HEK293 (cell line): ENCODE measurements at regions not wholly inside any gene's neighbourhood (a gene's known extent, or its start where the extent isn't known, plus 50 kb on each side); places are given as distances from the start of the nearest gene placed in this dataset.

Experiments
- HOXC10 ChIP-seq: sonication (generic); formaldehyde crosslinking; IDR thresholded peaks from 2 replicates; pipeline ENCODE4 v1.8.1; 2023; ENCODE audit warnings: mild to moderate bottlenecking, missing genetic modification reagents
- KLF16 ChIP-seq: fragments of 450-650 bp; formaldehyde crosslinking; IDR thresholded peaks from 2 replicates; pipeline ENCODE4 v1.5.1; 2017; ENCODE audit warnings: missing biosample characterization, missing genetic modification characterization
- SP2 ChIP-seq: fragments of 450-650 bp; formaldehyde crosslinking; IDR thresholded peaks from 2 replicates; pipeline ENCODE4 v1.5.1; 2016; ENCODE audit warnings: missing biosample characterization, missing genetic modification characterization
- ZEB2 ChIP-seq: fragments of 450-650 bp; formaldehyde crosslinking; IDR thresholded peaks from 2 replicates; pipeline ENCODE4 v1.5.1; 2016; ENCODE audit warnings: missing biosample characterization, missing genetic modification characterization
- ZNF133 ChIP-seq: fragments of 450-650 bp; formaldehyde crosslinking; IDR thresholded peaks from 2 replicates; pipeline ENCODE4 v1.5.1; 2016; ENCODE audit warnings: missing biosample characterization, missing genetic modification characterization
- ZNF140 ChIP-seq: fragments of 450-650 bp; formaldehyde crosslinking; IDR thresholded peaks from 2 replicates; pipeline ENCODE4 v1.5.1; 2016; ENCODE audit warnings: missing biosample characterization, missing genetic modification characterization
- ZNF274 ChIP-seq, 2 experiments: fragments of 200-500 bp in 1 of 2; fragments of 450-650 bp in 1 of 2; sonication (Bioruptor generic) in 1 of 2; formaldehyde crosslinking in 1 of 2; IDR thresholded peaks; 2 replicates each; pipeline versions ENCODE4 v1.5.1 to v1.6.1; 2014 to 2016; ENCODE audit warnings: borderline replicate concordance in 1 of 2, inconsistent platforms in 1 of 2, low read length in 1 of 2, missing biosample characterization in 1 of 2, missing genetic modification characterization in 1 of 2
- TF ChIP-seq, protein P1 (sequence below): fragments of 450-650 bp; formaldehyde crosslinking; IDR thresholded peaks from 2 replicates; pipeline ENCODE4 v1.5.1; 2016; ENCODE audit warnings: missing biosample characterization, missing genetic modification characterization
- TF ChIP-seq, protein P2 (sequence below): fragments of 450-650 bp; formaldehyde crosslinking; IDR thresholded peaks from 2 replicates; pipeline ENCODE4 v1.5.1; 2016; ENCODE audit warnings: missing biosample characterization, missing genetic modification characterization

DNA sequence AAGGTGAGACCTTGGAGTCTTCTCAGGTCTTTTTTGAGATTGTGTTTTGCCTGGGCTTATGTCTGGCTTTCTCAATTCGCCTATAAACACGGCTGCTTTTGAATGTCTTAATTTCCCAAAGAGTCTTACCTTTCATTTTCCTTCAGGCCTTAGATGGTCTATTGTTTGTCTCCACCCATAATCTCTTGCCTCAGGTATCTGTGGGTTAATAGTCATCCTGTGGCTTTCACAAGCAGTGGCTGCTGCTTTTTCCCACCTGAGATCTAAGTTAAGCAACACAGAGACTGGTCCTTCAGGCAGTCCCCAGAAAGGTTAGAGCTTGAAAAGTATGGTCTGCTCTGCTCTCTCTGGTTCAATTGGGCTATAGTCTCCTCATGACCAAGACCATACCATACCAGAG is 275.3 kb downstream of the INSIG2 start:
- TF ChIP-seq, protein P1, sequence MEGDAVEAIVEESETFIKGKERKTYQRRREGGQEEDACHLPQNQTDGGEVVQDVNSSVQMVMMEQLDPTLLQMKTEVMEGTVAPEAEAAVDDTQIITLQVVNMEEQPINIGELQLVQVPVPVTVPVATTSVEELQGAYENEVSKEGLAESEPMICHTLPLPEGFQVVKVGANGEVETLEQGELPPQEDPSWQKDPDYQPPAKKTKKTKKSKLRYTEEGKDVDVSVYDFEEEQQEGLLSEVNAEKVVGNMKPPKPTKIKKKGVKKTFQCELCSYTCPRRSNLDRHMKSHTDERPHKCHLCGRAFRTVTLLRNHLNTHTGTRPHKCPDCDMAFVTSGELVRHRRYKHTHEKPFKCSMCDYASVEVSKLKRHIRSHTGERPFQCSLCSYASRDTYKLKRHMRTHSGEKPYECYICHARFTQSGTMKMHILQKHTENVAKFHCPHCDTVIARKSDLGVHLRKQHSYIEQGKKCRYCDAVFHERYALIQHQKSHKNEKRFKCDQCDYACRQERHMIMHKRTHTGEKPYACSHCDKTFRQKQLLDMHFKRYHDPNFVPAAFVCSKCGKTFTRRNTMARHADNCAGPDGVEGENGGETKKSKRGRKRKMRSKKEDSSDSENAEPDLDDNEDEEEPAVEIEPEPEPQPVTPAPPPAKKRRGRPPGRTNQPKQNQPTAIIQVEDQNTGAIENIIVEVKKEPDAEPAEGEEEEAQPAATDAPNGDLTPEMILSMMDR (tag by site-specific recombination): no peak
- no peak for TF ChIP-seq SP2
- no peak for TF ChIP-seq ZNF133
- TF ChIP-seq, protein P2, sequence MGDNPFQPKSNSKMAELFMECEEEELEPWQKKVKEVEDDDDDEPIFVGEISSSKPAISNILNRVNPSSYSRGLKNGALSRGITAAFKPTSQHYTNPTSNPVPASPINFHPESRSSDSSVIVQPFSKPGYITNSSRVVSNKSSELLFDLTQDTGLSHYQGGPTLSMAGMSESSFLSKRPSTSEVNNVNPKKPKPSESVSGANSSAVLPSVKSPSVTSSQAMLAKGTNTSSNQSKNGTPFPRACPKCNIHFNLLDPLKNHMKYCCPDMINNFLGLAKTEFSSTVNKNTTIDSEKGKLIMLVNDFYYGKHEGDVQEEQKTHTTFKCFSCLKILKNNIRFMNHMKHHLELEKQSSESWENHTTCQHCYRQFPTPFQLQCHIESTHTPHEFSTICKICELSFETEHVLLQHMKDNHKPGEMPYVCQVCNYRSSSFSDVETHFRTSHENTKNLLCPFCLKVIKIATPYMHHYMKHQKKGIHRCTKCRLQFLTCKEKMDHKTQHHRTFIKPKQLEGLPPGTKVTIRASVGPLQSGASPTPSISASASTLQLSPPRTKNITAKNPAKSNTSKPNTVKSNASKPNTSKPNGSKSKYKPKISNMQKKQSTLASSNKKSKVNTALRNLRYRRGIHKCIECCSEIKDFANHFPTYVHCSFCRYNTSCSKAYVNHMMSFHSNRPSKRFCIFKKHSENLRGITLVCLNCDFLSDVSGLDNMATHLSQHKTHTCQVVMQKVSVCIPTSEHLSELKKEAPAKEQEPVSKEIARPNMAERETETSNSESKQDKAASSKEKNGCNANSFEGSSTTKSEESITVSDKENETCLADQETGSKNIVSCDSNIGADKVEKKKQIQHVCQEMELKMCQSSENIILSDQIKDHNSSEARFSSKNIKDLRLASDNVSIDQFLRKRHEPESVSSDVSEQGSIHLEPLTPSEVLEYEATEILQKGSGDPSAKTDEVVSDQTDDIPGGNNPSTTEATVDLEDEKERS (tag by site-specific recombination): no peak
- no peak for TF ChIP-seq ZNF274 (IDR thresholded peaks at IDR 0.05; ENCODE audit: low read length)
- no peak for TF ChIP-seq ZNF274 (tag by site-specific recombination; IDR thresholded peaks at IDR 0.05; ENCODE audit: borderline replicate concordance)
- no peak for TF ChIP-seq KLF16 (tag by site-specific recombination)
- TF ChIP-seq ZNF140 (tag by site-specific recombination): no peak
- no peak for TF ChIP-seq HOXC10 (CRISPR knock-in tag)
- TF ChIP-seq ZEB2: no peak
